GM12878 (cell line): ENCODE measurements at regions not wholly inside any gene's neighbourhood (a gene's known extent, or its start where the extent isn't known, plus 50 kb on each side); places are given as distances from the start of the nearest gene placed in this dataset.

Source experiments
- ATAC-seq: fragments of 200-7000 bp; cut with Tn5 transposase; 3 replicates; pipeline ENCODE4 v1.9.1; 2020; ENCODE audit warnings: mild to moderate bottlenecking, moderate library complexity
- BruUV-seq: library from RNA; stranded (reverse); fragments of 400-500 nt; replicated peaks from 2 replicates; lab custom pipeline; 2021; lab: Mats Ljungman, UMichigan
- CTCF ChIA-PET: fragments of 300-600 bp; sonication (Branson Sonifier 250); formaldehyde crosslinking; extraction: SDS; loops from one replicate; lab custom pipeline; 2021; ENCODE audit warnings: inconsistent platforms; lab: Yijun Ruan, JAX
- POLR2A ChIA-PET: fragments of 350-600 bp; formaldehyde crosslinking; extraction: SDS; loops from one replicate; lab custom pipeline; 2021; ENCODE audit warnings: inconsistent platforms; lab: Charles Lee
- RAD21 ChIA-PET: fragments of 300-600 bp; sonication (Branson Sonifier 250); formaldehyde crosslinking; loops from one replicate; lab custom pipeline; 2023; ENCODE audit warnings: antibody characterized with exemption; ENCODE audit not compliant: unreplicated experiment; lab: Charles Lee
- SMC1A ChIA-PET: fragments of 300-600 bp; sonication (Branson Sonifier 250); formaldehyde crosslinking; loops from one replicate; lab custom pipeline; 2023; ENCODE audit not compliant: unreplicated experiment, uncharacterized antibody; lab: Charles Lee
- DNase-seq: peaks from one replicate; pipeline ENCODE4 v3.0.0-alpha.2; 2011; ENCODE audit warnings: low read depth, low spot score
- FAIRE-seq: peaks from 3 replicates; lab custom pipeline; 2011; peaks lifted over from hg19 to GRCh38; lab: Jason Lieb, UNC
- H2AFZ ChIP-seq: 2 replicates; pipeline ENCODE4 v1.6.0; 2011; ENCODE audit warnings: low read depth, low read length, control low read depth; ENCODE audit not compliant: control insufficient read depth
- H3K27ac ChIP-seq: 2 replicates; pipeline ENCODE4 v1.5.1; 2011; ENCODE audit warnings: control low read depth; ENCODE audit not compliant: control insufficient read depth, insufficient read depth
- H3K27me3 ChIP-seq, 2 experiments: replicated peaks in 1 of 2; 2 replicates each; pipeline versions ENCODE4 v1.6.0 to v1.6.1; 2011; ENCODE audit warnings: low read length in 1 of 2; ENCODE audit not compliant: control insufficient read depth in 2 of 2, insufficient read depth in 2 of 2
- H3K36me3 ChIP-seq, 2 experiments: 2 replicates each; pipeline ENCODE4 v1.5.1; 2011; ENCODE audit warnings: low read length in 1 of 2; ENCODE audit not compliant: control insufficient read depth in 2 of 2, insufficient read depth in 2 of 2
- H3K4me1 ChIP-seq: 2 replicates; pipeline ENCODE4 v1.6.1; 2011; ENCODE audit warnings: mild to moderate bottlenecking, low read length, moderate library complexity, mixed read lengths; ENCODE audit not compliant: control insufficient read depth, insufficient read depth
- H3K4me2 ChIP-seq: 2 replicates; pipeline ENCODE4 v1.6.0; 2011; ENCODE audit warnings: control low read depth; ENCODE audit not compliant: control insufficient read depth, insufficient read depth
- H3K4me3 ChIP-seq: fragments of 200-600 bp; sonication (generic); 2 replicates; pipeline ENCODE4 v1.5.1; 2016
- H3K79me2 ChIP-seq: 2 replicates; pipeline ENCODE4 v1.6.0; 2011; ENCODE audit warnings: low read length; ENCODE audit not compliant: control insufficient read depth, insufficient read depth
- H3K9ac ChIP-seq: 2 replicates; pipeline ENCODE4 v1.8.0; 2011; ENCODE audit warnings: low read length, control low read depth, mixed read lengths; ENCODE audit not compliant: control insufficient read depth, insufficient read depth
- H3K9me3 ChIP-seq: replicated peaks from 3 replicates; pipeline ENCODE4 v1.5.1; 2011; ENCODE audit warnings: mild to moderate bottlenecking, low read length; ENCODE audit not compliant: control insufficient read depth, insufficient read depth
- H4K20me1 ChIP-seq: 2 replicates; pipeline ENCODE4 v1.6.0; 2011; ENCODE audit not compliant: control insufficient read depth, insufficient read depth
- ATF7 ChIP-seq: fragments of 450-650 bp; IDR thresholded peaks from 2 replicates; pipeline ENCODE4 v1.6.1; 2016; ENCODE audit warnings: low read depth, mild to moderate bottlenecking
- BACH1 ChIP-seq: fragments of 450-650 bp; IDR thresholded peaks from 2 replicates; pipeline ENCODE4 v1.6.1; 2017; ENCODE audit warnings: mild to moderate bottlenecking, borderline replicate concordance
- CHD2 ChIP-seq: IDR thresholded peaks from 2 replicates; pipeline ENCODE4 v1.6.1; 2011; ENCODE audit warnings: low read depth, low read length, improper control_type of control experiment, borderline replicate concordance
- CREB1 ChIP-seq: IDR thresholded peaks from 2 replicates; pipeline ENCODE4 v1.6.1; 2012; ENCODE audit warnings: low read depth, mild to moderate bottlenecking, inconsistent platforms
- EP300 ChIP-seq, 2 experiments: fragments of 150-350 bp in 1 of 2; IDR thresholded peaks; 2 replicates each; pipeline ENCODE4 v1.6.1; 2011 to 2012; ENCODE audit warnings: low read depth in 2 of 2, low read length in 2 of 2, borderline replicate concordance in 1 of 2, improper control_type of control experiment in 1 of 2, inconsistent platforms in 1 of 2; ENCODE audit not compliant: control insufficient read depth in 1 of 2
- HDAC6 ChIP-seq: fragments of 200-600 bp; sonication (generic); IDR thresholded peaks from one replicate; pipeline ENCODE4 v1.8.0; 2017; ENCODE audit warnings: antibody characterized with exemption; ENCODE audit not compliant: unreplicated experiment
- NFIC ChIP-seq: IDR thresholded peaks from 2 replicates; pipeline ENCODE4 v1.6.1; 2012; ENCODE audit warnings: low read depth, mild to moderate bottlenecking, inconsistent platforms, low read length, moderate library complexity
- POLR2AphosphoS2 ChIP-seq: IDR thresholded peaks from 2 replicates; pipeline ENCODE4 v1.6.1; 2011; ENCODE audit warnings: low read depth, mild to moderate bottlenecking, low read length, improper control_type of control experiment, moderate library complexity
- ZNF24 ChIP-seq: fragments of 450-650 bp; IDR thresholded peaks from 2 replicates; pipeline ENCODE4 v1.6.1; 2017; ENCODE audit warnings: antibody characterized with exemption, mild to moderate bottlenecking
- ZNF622 ChIP-seq: fragments of 450-650 bp; IDR thresholded peaks from 2 replicates; pipeline ENCODE4 v1.6.1; 2017; ENCODE audit warnings: mild to moderate bottlenecking, inconsistent platforms
- WGBS: methylation state at CpG from one replicate; pipeline ENCODE4 v1.1.6; 2016; ENCODE audit warnings: low lambda C conversion rate; ENCODE audit not compliant: insufficient replicate concordance, insufficient coverage; ENCODE audit errors: missing lambda C conversion rate; 5-methylcytosine and 5-hydroxymethylcytosine counted together
- in situ Hi-C: fragments of 300-500 bp; cut with MboI; formaldehyde crosslinking; loops from 9 replicates; pipeline ENCODE4 v1.14.3; 2018; ENCODE audit warnings: mixed read lengths
- intact Hi-C: fragments of 100-400 bp; cut with micrococcal nuclease; formaldehyde crosslinking; loops from one replicate; pipeline ENCODE4 v1.14.2; 2022; ENCODE audit not compliant: unreplicated experiment
- TF ChIP-seq, protein P1 (sequence below): IDR thresholded peaks from 2 replicates; pipeline ENCODE4 v1.6.1; 2012; ENCODE audit warnings: low read length, inconsistent platforms
- TF ChIP-seq, protein P2 (sequence below): fragments of 450-650 bp; IDR thresholded peaks from 2 replicates; pipeline ENCODE4 v1.6.1; 2017; ENCODE audit warnings: low read depth, mild to moderate bottlenecking, moderate library complexity
- TF ChIP-seq, protein P3 (sequence below): fragments of 450-650 bp; IDR thresholded peaks from 2 replicates; pipeline ENCODE4 v1.6.1; 2016; ENCODE audit warnings: mild to moderate bottlenecking
- TF ChIP-seq, protein P4 (sequence below): fragments of 450-650 bp; conservative IDR thresholded peaks from 2 replicates; pipeline ENCODE4 v1.6.1; 2017; ENCODE audit warnings: mild to moderate bottlenecking, moderate library complexity

DNA sequence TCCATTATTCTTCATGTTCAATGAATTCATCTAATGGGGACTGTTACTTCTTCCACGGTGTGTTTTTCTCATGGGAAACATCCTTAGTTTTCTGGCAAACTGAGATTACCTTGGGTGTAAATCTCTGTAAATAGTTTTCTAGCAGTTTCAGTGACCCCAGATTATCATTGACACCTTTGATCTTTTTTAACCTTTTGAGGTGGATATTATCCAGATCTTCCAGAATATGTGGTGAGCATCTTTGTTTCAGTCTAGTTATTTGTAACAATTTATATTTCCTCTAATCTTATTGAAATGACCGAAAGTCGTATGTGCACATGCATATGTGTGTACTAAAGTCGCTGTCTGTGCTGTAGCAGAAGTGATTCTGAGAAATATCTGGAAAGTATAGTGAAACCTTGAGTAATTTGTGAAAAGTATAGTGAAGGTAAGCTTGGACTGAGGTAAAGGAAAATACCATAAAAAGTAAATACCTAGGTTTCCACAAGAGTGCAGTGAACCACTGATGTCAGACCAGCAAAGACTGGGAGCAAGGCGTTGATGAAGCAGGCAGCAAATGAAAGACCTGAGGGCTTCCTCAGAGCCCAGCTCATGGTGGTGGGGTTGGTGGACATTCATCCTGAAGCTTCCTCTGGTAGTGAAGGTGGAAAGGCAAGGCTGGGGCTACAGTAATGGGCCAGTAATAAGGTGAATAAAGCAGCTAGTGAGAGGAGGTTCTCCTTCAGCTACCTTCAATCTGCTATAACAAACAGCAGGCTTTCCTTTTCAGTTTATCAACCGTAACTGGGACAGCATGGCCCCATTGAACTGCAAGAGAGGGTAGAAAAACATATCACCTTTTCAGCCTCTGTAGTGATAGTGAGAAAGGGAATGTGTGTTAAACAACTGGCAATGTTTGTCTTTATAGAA, 480.2 kb upstream of the FBXO33 start:
- peak; percentile 7 for FAIRE-seq
- Histone ChIP-seq H3K4me1 (peaks cover 4% of the 10 kb centered on the region), H3K9ac (no peak overlapping the region), H3K36me3 (no peaks in the 10 kb centered on the region), H4K20me1 (no peaks in the 10 kb centered on the region), H3K4me3 (no peak overlapping the region), H3K4me2 (peak overlapping the region; percentile 41), H2AFZ (no peak overlapping the region), H3K79me2 (no peaks in the 10 kb centered on the region), H3K27ac (no peak overlapping the region; the same call in 1 of the 2 replicates), H3K27me3 (no peaks in the 10 kb centered on the region), H3K9me3 (no peaks in the 10 kb centered on the region)
- intact Hi-C loops = loop anchor here (1.0 to 2.0 kb wide), 3 partner anchors 36 to 84 kb away; no protein-coding TSS in a partner anchor
- in situ Hi-C loops = no loop called here
- peak; percentile 16 for DNase-seq
- ATAC-seq = peak; percentile 96
- CTCF ChIA-PET = interaction anchor here (0.7 to 1.3 kb wide), 3 partner anchors 11 to 55 kb away, joined by 3 to 5 read pairs (median 4); no protein-coding TSS in a partner anchor
- BruUV-seq = no TSS peak
- SMC1A ChIA-PET = interaction anchor here (0.6 to 1.6 kb wide), 3 partner anchors 35 to 477 kb away, joined by 3 to 5 read pairs (median 3); no protein-coding TSS in a partner anchor
- POLR2A ChIA-PET = interaction anchor here (1.1 kb wide), 1 partner anchor 35 kb away, joined by 4 read pairs; no protein-coding TSS in a partner anchor
- RAD21 ChIA-PET = no interaction called here
- 3% methylated on average over 6 of the region's 6 CpGs for whole genome bisulfite sequencing
- TF ChIP-seq BACH1 = peak; percentile 25; the same call in 1 of the 2 replicates
- no peak for TF ChIP-seq POLR2AphosphoS2
- no peak for TF ChIP-seq HDAC6
- TF ChIP-seq CHD2 = no peak
- TF ChIP-seq, protein P1, sequence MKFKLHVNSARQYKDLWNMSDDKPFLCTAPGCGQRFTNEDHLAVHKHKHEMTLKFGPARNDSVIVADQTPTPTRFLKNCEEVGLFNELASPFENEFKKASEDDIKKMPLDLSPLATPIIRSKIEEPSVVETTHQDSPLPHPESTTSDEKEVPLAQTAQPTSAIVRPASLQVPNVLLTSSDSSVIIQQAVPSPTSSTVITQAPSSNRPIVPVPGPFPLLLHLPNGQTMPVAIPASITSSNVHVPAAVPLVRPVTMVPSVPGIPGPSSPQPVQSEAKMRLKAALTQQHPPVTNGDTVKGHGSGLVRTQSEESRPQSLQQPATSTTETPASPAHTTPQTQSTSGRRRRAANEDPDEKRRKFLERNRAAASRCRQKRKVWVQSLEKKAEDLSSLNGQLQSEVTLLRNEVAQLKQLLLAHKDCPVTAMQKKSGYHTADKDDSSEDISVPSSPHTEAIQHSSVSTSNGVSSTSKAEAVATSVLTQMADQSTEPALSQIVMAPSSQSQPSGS = peak; percentile 88
- TF ChIP-seq ZNF24 = no peak
- TF ChIP-seq ATF7 = 0 out of 2 replicates have a peak, but pooled peaks have one; percentile 44
- no peak for TF ChIP-seq ZNF622
- TF ChIP-seq, protein P2, sequence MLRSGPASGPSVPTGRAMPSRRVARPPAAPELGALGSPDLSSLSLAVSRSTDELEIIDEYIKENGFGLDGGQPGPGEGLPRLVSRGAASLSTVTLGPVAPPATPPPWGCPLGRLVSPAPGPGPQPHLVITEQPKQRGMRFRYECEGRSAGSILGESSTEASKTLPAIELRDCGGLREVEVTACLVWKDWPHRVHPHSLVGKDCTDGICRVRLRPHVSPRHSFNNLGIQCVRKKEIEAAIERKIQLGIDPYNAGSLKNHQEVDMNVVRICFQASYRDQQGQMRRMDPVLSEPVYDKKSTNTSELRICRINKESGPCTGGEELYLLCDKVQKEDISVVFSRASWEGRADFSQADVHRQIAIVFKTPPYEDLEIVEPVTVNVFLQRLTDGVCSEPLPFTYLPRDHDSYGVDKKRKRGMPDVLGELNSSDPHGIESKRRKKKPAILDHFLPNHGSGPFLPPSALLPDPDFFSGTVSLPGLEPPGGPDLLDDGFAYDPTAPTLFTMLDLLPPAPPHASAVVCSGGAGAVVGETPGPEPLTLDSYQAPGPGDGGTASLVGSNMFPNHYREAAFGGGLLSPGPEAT = peak; percentile 69
- TF ChIP-seq, protein P3, sequence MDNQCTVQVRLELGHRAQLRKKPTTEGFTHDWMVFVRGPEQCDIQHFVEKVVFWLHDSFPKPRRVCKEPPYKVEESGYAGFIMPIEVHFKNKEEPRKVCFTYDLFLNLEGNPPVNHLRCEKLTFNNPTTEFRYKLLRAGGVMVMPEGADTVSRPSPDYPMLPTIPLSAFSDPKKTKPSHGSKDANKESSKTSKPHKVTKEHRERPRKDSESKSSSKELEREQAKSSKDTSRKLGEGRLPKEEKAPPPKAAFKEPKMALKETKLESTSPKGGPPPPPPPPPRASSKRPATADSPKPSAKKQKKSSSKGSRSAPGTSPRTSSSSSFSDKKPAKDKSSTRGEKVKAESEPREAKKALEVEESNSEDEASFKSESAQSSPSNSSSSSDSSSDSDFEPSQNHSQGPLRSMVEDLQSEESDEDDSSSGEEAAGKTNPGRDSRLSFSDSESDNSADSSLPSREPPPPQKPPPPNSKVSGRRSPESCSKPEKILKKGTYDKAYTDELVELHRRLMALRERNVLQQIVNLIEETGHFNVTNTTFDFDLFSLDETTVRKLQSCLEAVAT = no peak
- peak; percentile 61 to 67; a peak in 3 of 4 replicates for TF ChIP-seq EP300 (IDR thresholded peaks at IDR 0.05; ENCODE audit: borderline replicate concordance in 1 of 2, control insufficient read depth in 1 of 2, low read depth in 2 of 2, low read length in 2 of 2)
- TF ChIP-seq CREB1 = peak; percentile 53; the same call in 1 of the 2 replicates
- TF ChIP-seq NFIC = peak; percentile 99
- TF ChIP-seq, protein P4, sequence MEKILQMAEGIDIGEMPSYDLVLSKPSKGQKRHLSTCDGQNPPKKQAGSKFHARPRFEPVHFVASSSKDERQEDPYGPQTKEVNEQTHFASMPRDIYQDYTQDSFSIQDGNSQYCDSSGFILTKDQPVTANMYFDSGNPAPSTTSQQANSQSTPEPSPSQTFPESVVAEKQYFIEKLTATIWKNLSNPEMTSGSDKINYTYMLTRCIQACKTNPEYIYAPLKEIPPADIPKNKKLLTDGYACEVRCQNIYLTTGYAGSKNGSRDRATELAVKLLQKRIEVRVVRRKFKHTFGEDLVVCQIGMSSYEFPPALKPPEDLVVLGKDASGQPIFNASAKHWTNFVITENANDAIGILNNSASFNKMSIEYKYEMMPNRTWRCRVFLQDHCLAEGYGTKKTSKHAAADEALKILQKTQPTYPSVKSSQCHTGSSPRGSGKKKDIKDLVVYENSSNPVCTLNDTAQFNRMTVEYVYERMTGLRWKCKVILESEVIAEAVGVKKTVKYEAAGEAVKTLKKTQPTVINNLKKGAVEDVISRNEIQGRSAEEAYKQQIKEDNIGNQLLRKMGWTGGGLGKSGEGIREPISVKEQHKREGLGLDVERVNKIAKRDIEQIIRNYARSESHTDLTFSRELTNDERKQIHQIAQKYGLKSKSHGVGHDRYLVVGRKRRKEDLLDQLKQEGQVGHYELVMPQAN = no peak
